ENCODE measurements at regions not wholly inside any gene's neighbourhood (a gene's known extent, or its start where the extent isn't known, plus 50 kb on each side); places are given as distances from the start of the nearest gene placed in this dataset.
A peak's percentile ranks its signal among the peaks of the same experiment; 100 is the strongest.

DNA sequence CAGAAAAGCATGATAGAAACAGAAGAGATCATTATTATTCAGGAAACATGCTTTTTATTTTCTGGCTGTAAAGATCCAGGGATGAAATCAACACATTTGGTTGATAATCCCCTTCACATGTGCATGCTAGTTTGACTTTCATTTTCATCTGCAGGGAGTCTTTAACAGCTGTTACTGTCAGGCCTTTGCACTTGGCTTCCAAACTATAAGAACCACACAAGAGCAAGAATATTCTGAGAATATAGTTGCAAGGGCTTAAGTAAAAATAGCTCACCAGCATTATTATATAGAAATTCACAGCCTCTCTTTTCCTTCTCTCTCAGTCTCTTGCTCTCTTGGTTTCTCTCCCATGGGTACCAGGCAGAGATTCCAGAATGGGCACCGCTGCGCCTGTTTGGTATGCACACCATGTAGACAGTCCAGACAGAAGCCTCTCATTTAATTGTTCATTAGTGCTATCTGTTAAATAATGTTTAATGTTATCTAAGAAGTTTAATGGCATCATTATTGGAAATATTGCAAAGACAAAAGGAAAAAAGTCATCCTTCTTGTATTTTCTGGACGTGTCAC lies 622.3 kb upstream of the PLXNA2 start:
- Histone ChIP-seq H2AFZ (ENCODE audit: low read depth, low read length) (no peak overlapping the region), H3K27me3 (ENCODE audit: insufficient read depth, low read length) (no peaks in the 10 kb centered on the region), H3K4me2 (ENCODE audit: low read length) (no peak overlapping the region), H3K4me3 (ENCODE audit: insufficient read depth, low read depth, low read length) (no peak overlapping the region), H3K79me2 (ENCODE audit: insufficient read depth, low read length) (no peaks in the 10 kb centered on the region), H3K9ac (ENCODE audit: low read length) (no peak overlapping the region), H4K20me1 (ENCODE audit: insufficient read depth, low read length) (no peaks in the 10 kb centered on the region), H3K27ac (ENCODE audit: low read depth, low read length) (no peak overlapping the region), H3K4me1 (ENCODE audit: insufficient read depth, low read length) (no peaks in the 10 kb centered on the region), H3K9me3 (ENCODE audit: insufficient read depth, low read depth, low read length) (no peaks in the 10 kb centered on the region), H3K36me3 (ENCODE audit: insufficient read depth, low read length) (no peaks in the 10 kb centered on the region)
- Mint-ChIP-seq H3K27me3 (ENCODE audit: low read depth, unreplicated experiment) (no peaks in the 10 kb centered on the region), H3K4me3 (ENCODE audit: unreplicated experiment) (no peak overlapping the region), H3K9me3 (ENCODE audit: unreplicated experiment) (no peaks in the 10 kb centered on the region), H3K27ac (ENCODE audit: unreplicated experiment) (no peak overlapping the region), H3K36me3 (ENCODE audit: low read depth, unreplicated experiment) (no peaks in the 10 kb centered on the region), H3K4me1 (ENCODE audit: low read depth, unreplicated experiment) (peaks cover 8% of the 10 kb centered on the region)
- TF ChIP-seq EZH2 (IDR thresholded peaks at IDR 0.05; ENCODE audit: insufficient read depth, low read length) = no peak
- TF ChIP-seq, protein P1, sequence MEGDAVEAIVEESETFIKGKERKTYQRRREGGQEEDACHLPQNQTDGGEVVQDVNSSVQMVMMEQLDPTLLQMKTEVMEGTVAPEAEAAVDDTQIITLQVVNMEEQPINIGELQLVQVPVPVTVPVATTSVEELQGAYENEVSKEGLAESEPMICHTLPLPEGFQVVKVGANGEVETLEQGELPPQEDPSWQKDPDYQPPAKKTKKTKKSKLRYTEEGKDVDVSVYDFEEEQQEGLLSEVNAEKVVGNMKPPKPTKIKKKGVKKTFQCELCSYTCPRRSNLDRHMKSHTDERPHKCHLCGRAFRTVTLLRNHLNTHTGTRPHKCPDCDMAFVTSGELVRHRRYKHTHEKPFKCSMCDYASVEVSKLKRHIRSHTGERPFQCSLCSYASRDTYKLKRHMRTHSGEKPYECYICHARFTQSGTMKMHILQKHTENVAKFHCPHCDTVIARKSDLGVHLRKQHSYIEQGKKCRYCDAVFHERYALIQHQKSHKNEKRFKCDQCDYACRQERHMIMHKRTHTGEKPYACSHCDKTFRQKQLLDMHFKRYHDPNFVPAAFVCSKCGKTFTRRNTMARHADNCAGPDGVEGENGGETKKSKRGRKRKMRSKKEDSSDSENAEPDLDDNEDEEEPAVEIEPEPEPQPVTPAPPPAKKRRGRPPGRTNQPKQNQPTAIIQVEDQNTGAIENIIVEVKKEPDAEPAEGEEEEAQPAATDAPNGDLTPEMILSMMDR (IDR thresholded peaks at IDR 0.05; ENCODE audit: insufficient read depth, low read depth, low read length) = no peak
- DNase-seq (ENCODE audit: low read depth) (no peak), FAIRE-seq (no peak)

DNA sequence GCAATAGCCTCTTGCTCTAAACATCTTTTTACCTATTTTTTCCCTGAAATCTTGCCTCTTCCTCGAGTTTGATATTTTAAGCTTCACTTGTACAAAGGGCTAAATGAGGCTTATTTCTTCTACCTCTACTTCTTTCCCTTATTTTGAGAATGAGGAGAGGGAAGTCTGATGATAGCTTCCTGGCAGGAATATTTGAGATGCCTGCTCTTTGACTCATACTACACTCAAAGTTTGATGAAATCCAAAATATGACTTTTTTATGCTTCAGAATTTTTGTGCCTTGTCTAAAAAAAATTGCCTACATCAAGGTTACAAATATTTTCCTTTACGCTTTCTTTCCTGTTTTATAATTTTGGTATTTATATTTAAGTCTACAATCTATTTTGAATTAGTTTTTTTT lies 624.4 kb upstream of the PLXNA2 start:
- Histone ChIP-seq H3K27ac (ENCODE audit: low read depth, low read length) (no peak overlapping the region), H3K4me3 (ENCODE audit: insufficient read depth, low read depth, low read length) (no peak overlapping the region), H3K79me2 (ENCODE audit: insufficient read depth, low read length) (no peaks in the 10 kb centered on the region), H3K4me1 (ENCODE audit: insufficient read depth, low read length) (no peaks in the 10 kb centered on the region), H3K27me3 (ENCODE audit: insufficient read depth, low read length) (no peaks in the 10 kb centered on the region), H3K9me3 (ENCODE audit: insufficient read depth, low read depth, low read length) (no peaks in the 10 kb centered on the region), H4K20me1 (ENCODE audit: insufficient read depth, low read length) (no peaks in the 10 kb centered on the region), H3K36me3 (ENCODE audit: insufficient read depth, low read length) (no peaks in the 10 kb centered on the region), H3K9ac (ENCODE audit: low read length) (no peak overlapping the region), H3K4me2 (ENCODE audit: low read length) (peak overlapping the region; percentile 32), H2AFZ (ENCODE audit: low read depth, low read length) (no peak overlapping the region)
- no peak for FAIRE-seq
- no peaks in the 10 kb centered on the region for H3K27me3 Mint-ChIP-seq (ENCODE audit: low read depth, unreplicated experiment)
- H3K4me1 Mint-ChIP-seq (ENCODE audit: low read depth, unreplicated experiment) = peaks cover 8% of the 10 kb centered on the region
- no peaks in the 10 kb centered on the region for H3K36me3 Mint-ChIP-seq (ENCODE audit: low read depth, unreplicated experiment)
- H3K9me3 Mint-ChIP-seq (ENCODE audit: unreplicated experiment) = no peaks in the 10 kb centered on the region
- H3K27ac Mint-ChIP-seq (ENCODE audit: unreplicated experiment) = peak overlapping the region; percentile 66
- H3K4me3 Mint-ChIP-seq (ENCODE audit: unreplicated experiment) = no peak overlapping the region
- TF ChIP-seq, protein P1 (IDR thresholded peaks at IDR 0.05; ENCODE audit: insufficient read depth, low read depth, low read length) = no peak
- no peak for TF ChIP-seq EZH2 (IDR thresholded peaks at IDR 0.05; ENCODE audit: insufficient read depth, low read length)
- DNase-seq (ENCODE audit: low read depth) = peak; percentile 20

- DNase-seq (ENCODE audit: low read depth) (no peak), FAIRE-seq (no peak)
- Histone ChIP-seq H2AFZ (ENCODE audit: low read depth, low read length) (no peak overlapping the region), H3K4me2 (ENCODE audit: low read length) (no peak overlapping the region), H3K4me1 (ENCODE audit: insufficient read depth, low read length) (no peaks in the 10 kb centered on the region), H4K20me1 (ENCODE audit: insufficient read depth, low read length) (no peaks in the 10 kb centered on the region), H3K9me3 (ENCODE audit: insufficient read depth, low read depth, low read length) (no peaks in the 10 kb centered on the region), H3K27me3 (ENCODE audit: insufficient read depth, low read length) (no peaks in the 10 kb centered on the region), H3K4me3 (ENCODE audit: insufficient read depth, low read depth, low read length) (no peak overlapping the region), H3K36me3 (ENCODE audit: insufficient read depth, low read length) (no peaks in the 10 kb centered on the region), H3K27ac (ENCODE audit: low read depth, low read length) (no peak overlapping the region), H3K79me2 (ENCODE audit: insufficient read depth, low read length) (no peaks in the 10 kb centered on the region), H3K9ac (ENCODE audit: low read length) (no peak overlapping the region)
- Mint-ChIP-seq H3K27me3 (ENCODE audit: low read depth, unreplicated experiment) (no peaks in the 10 kb centered on the region), H3K27ac (ENCODE audit: unreplicated experiment) (no peak overlapping the region), H3K9me3 (ENCODE audit: unreplicated experiment) (no peaks in the 10 kb centered on the region), H3K4me3 (ENCODE audit: unreplicated experiment) (no peak overlapping the region), H3K4me1 (ENCODE audit: low read depth, unreplicated experiment) (no peaks in the 10 kb centered on the region), H3K36me3 (ENCODE audit: low read depth, unreplicated experiment) (no peaks in the 10 kb centered on the region)
- TF ChIP-seq EZH2 (IDR thresholded peaks at IDR 0.05; ENCODE audit: insufficient read depth, low read length) = no peak
- TF ChIP-seq, protein P1 (IDR thresholded peaks at IDR 0.05; ENCODE audit: insufficient read depth, low read depth, low read length) = no peak
These were observed 630.7 kb upstream of the PLXNA2 start for GRCh38 chr1:208874915-208875314.
